ENCODE measurements at regions not wholly inside any gene's neighbourhood (a gene's known extent, or its start where the extent isn't known, plus 50 kb on each side); places are given as distances from the start of the nearest gene placed in this dataset.

GRCh38 chr6:53744321-53744720, 50.5 kb upstream of the LRRC1 start:
- no peak for DNase-seq

- no peak for DNase-seq
These were observed 53.6 kb upstream of the LRRC1 start for GRCh38 chr6:53741034-53741823.

- no peak for DNase-seq
These were observed 57.1 kb upstream of the LRRC1 start for GRCh38 chr6:53737746-53738145.

GRCh38 chr6:53735896-53736295, 58.9 kb upstream of the LRRC1 start:
- DNase-seq: no peak

GRCh38 chr6:53734473-53735299, 60.1 kb upstream of the LRRC1 start:
- no peak for DNase-seq

- no peak for DNase-seq
These were observed 62.8 kb upstream of the LRRC1 start for GRCh38 chr6:53731866-53732636.

GRCh38 chr6:53730767-53731166, 64.0 kb upstream of the LRRC1 start:
- DNase-seq: no peak

- DNase-seq: peak; percentile 64
These were observed 63.1 kb upstream of the KLHL31 start for GRCh38 chr6:53728570-53729194.

- no peak for DNase-seq
These were observed 62.2 kb upstream of the KLHL31 start for GRCh38 chr6:53727748-53728147.

- peak; percentile 71 for DNase-seq
These were observed 60.4 kb upstream of the KLHL31 start for GRCh38 chr6:53725791-53726575.

- no peak for DNase-seq
These were observed 58.9 kb upstream of the KLHL31 start for GRCh38 chr6:53724501-53724900.

GRCh38 chr6:53723331-53723730, 57.8 kb upstream of the KLHL31 start:
- DNase-seq: no peak

GRCh38 chr6:53721766-53722165, 56.2 kb upstream of the KLHL31 start:
- no peak for DNase-seq

GRCh38 chr6:53718597-53719460, 53.3 kb upstream of the KLHL31 start:
- DNase-seq: peak; percentile 22

GRCh38 chr6:53717566-53717965, 52.0 kb upstream of the KLHL31 start:
- no peak for DNase-seq

GRCh38 chr6:53715434-53715833, 49.9 kb upstream of the KLHL31 start:
- DNase-seq: no peak
